Pancreas (tissue), 10 donors: ENCODE measurements at regions not wholly inside any gene's neighbourhood (a gene's known extent, or its start where the extent isn't known, plus 50 kb on each side); places are given as distances from the start of the nearest gene placed in this dataset.
"Not testable (repeated sequence)": the region's sequence is repeated elsewhere in the genome, so short reads cannot be mapped to it uniquely, and the experiment has no call there.

ENCODE experiments used
- ATAC-seq, 4 donors: fragments of 200-7000 bp; cut with Tn5 transposase; one replicate each; pipeline versions ENCODE4 v1.8.0 to v1.9.1; 2020; ENCODE audit warnings: mild to moderate bottlenecking in 4 of 4, moderate library complexity in 4 of 4
- DNase-seq, 6 donors: peaks; one replicate each; pipeline ENCODE4 v3.0.0-alpha.2; 2020
- FAIRE-seq: peaks from 2 replicates; lab custom pipeline; 2012; peaks lifted over from hg19 to GRCh38; lab: Jason Lieb, UNC
- H3K27ac ChIP-seq, 4 donors: fragments of 200-600 bp; sonication (generic); 1 replicate in 3 of 4; 2 replicates in 1 of 4; pipeline versions ENCODE4 v1.5.0 to v1.8.0; 2020
- H3K27me3 ChIP-seq, 4 donors: fragments of 200-600 bp; one replicate each; pipeline ENCODE4 v1.8.0; 2021
- H3K36me3 ChIP-seq, 3 donors: fragments of 200-600 bp; sonication (generic) in 1 of 3; one replicate each; pipeline versions ENCODE4 v1.5.0 to v1.8.0; 2020 to 2021
- H3K4me1 ChIP-seq, 3 donors: fragments of 200-600 bp; one replicate each; pipeline ENCODE4 v1.8.0; 2021
- H3K4me3 ChIP-seq, 4 donors: fragments of 200-600 bp; sonication (generic) in 2 of 4; one replicate each; pipeline versions ENCODE4 v1.5.0 to v1.8.0; 2020 to 2021
- H3K9me3 ChIP-seq, 4 donors: fragments of 200-600 bp; one replicate each; pipeline ENCODE4 v1.8.0; 2021
- CTCF ChIP-seq, 4 donors: fragments of 200-600 bp; sonication (generic) in 3 of 4; IDR thresholded peaks; one replicate each; pipeline versions ENCODE4 v1.5.0 to v1.8.0; 2021; ENCODE audit warnings: antibody characterized with exemption in 4 of 4
- WGBS, 2 donors: extraction: QIAGEN DNeasy Blood & Tissue Kit; methylation state at CpG; one replicate each; pipeline ENCODE4 v1.1.7; 2013; 5-methylcytosine and 5-hydroxymethylcytosine counted together
- intact Hi-C, 3 donors: fragments of 100-400 bp; cut with DNase I; formaldehyde crosslinking; loops; one replicate each; pipeline versions ENCODE4 v1.11.1 to v1.14.2; 2022
- donor health status: healthy with polysubstance abuse.
- donor health status: DM: no; HTN: no; CAD: no; lungs with moderate emphysema.
- donor health status: DM: no; HTN: no; CAD: no.
- donor health status: control.
- donor health status: control.
- donor health status: Bipolar disorder and iron deficiency.
- donor health status: DM: yes; HTN: yes; CAD: no.
- donor health status: DM: no; HTN: no; CAD: no.
- donor health status: DM: no; HTN: no; CAD: no.
- donor health status: DM: yes; HTN: yes; CAD: no.

- no peaks in the 10 kb centered on the region for H3K27me3 ChIP-seq
- H3K36me3 ChIP-seq = no peaks in the 10 kb centered on the region
- H3K4me1 ChIP-seq = no peaks in the 10 kb centered on the region
- H3K4me3 ChIP-seq = no peak overlapping the region
- H3K9me3 ChIP-seq = no peaks in the 10 kb centered on the region
- ATAC-seq (no peak), FAIRE-seq (no peak), DNase-seq (peak in 1 of 6 donors; percentile 28)
- 84 to 91% methylated on average over 8 of the region's 8 CpGs for WGBS, 2 donors
- no peak overlapping the region for H3K27ac ChIP-seq
- intact Hi-C loops = no loop called here
- TF ChIP-seq CTCF (IDR thresholded peaks at IDR 0.05) = no peak
These were observed 66.5 kb upstream of the PPP2R2D start for GRCh38 chr10:131834152-131834810.

GRCh38 chr10:131838966-131839742 is 61.7 kb upstream of the PPP2R2D start:
- no peak for FAIRE-seq
- 59 to 66% methylated on average over 16 of the region's 16 CpGs for WGBS, 2 donors
- no peak for TF ChIP-seq CTCF (IDR thresholded peaks at IDR 0.05)
- intact Hi-C loops = no loop called here
- Histone ChIP-seq H3K9me3 (no peaks in the 10 kb centered on the region), H3K4me3 (no peak overlapping the region), H3K36me3 (no peaks in the 10 kb centered on the region), H3K4me1 (no peaks in the 10 kb centered on the region), H3K27ac (no peak overlapping the region), H3K27me3 (no peaks in the 10 kb centered on the region)
- DNase-seq = peak in 3 of 6 donors; percentile 5 to 23 (median 22)
- no peak for ATAC-seq

GRCh38 chr10:131839880-131840787 is 60.7 kb upstream of the PPP2R2D start:
- FAIRE-seq, H3K36me3 ChIP-seq, intact Hi-C loops, H3K27me3 ChIP-seq, H3K4me1 ChIP-seq, H3K4me3 ChIP-seq, H3K9me3 ChIP-seq, H3K27ac ChIP-seq, ATAC-seq: not testable (repeated sequence)
- peak in 3 of 6 donors; percentile 3 to 35 (median 25) for DNase-seq
- 79 to 83% methylated on average over 15 of the region's 15 CpGs for WGBS, 2 donors

- ATAC-seq (no peak), DNase-seq (no peak), FAIRE-seq (no peak)
- no peak overlapping the region for H3K4me3 ChIP-seq
- no peaks in the 10 kb centered on the region for H3K9me3 ChIP-seq
- no peaks in the 10 kb centered on the region for H3K36me3 ChIP-seq
- H3K27me3 ChIP-seq = no peaks in the 10 kb centered on the region
- intact Hi-C loops = no loop called here
- no peak overlapping the region for H3K27ac ChIP-seq
- no peak for TF ChIP-seq CTCF (IDR thresholded peaks at IDR 0.05)
- 81 to 87% methylated on average over 3 of the region's 3 CpGs for WGBS, 2 donors
- no peaks in the 10 kb centered on the region for H3K4me1 ChIP-seq
These were observed 60.1 kb upstream of the PPP2R2D start for GRCh38 chr10:131840788-131841118.

GRCh38 chr10:131841131-131841660 is 59.6 kb upstream of the PPP2R2D start:
- DNase-seq (peak in 2 of 6 donors; percentile 28 to 47), FAIRE-seq (no peak), ATAC-seq (no peak)
- Histone ChIP-seq H3K4me1 (no peaks in the 10 kb centered on the region), H3K4me3 (no peak overlapping the region), H3K36me3 (no peaks in the 10 kb centered on the region), H3K27ac (no peak overlapping the region), H3K9me3 (no peaks in the 10 kb centered on the region), H3K27me3 (no peaks in the 10 kb centered on the region)
- TF ChIP-seq CTCF (IDR thresholded peaks at IDR 0.05) = no peak
- WGBS, 2 donors = 53 to 57% methylated on average over 18 to 19 of the region's 19 CpGs
- intact Hi-C loops = no loop called here
